GM04504 (cell line): ENCODE measurements at regions not wholly inside any gene's neighbourhood (a gene's known extent, or its start where the extent isn't known, plus 50 kb on each side); places are given as distances from the start of the nearest gene placed in this dataset.
"Not testable (repeated sequence)": the region's sequence is repeated elsewhere in the genome, so short reads cannot be mapped to it uniquely, and the experiment has no call there.

Experiments used
- DNase-seq: peaks from one replicate; pipeline ENCODE4 v3.0.0-alpha.2; 2012; ENCODE audit warnings: low read depth

GRCh38 chr4:184280591-184281071 is 63.0 kb upstream of the ENPP6 start:
- no peak for DNase-seq

DNA sequence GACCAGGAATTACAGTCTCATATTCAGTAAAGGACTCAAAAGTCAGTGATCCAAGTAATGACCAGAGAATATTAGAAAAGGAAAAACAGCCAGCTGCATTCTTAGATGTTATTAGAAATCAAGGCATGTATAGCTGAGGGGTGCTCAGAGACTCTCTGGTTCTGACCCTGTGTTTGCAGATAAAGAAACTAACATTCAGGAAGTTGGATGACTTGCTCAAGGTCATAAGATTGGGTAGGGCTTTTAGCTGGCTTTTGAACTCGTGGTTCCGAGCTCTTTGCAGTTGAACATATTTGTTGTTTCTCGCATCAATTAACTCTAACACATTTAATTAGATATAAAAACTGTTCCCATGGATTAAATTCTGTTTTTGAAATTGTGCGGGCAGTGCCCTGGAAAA is 62.5 kb upstream of the ENPP6 start:
- DNase-seq = no peak

GRCh38 chr4:184279496-184280061 is 61.9 kb upstream of the ENPP6 start:
- DNase-seq = no peak

DNA sequence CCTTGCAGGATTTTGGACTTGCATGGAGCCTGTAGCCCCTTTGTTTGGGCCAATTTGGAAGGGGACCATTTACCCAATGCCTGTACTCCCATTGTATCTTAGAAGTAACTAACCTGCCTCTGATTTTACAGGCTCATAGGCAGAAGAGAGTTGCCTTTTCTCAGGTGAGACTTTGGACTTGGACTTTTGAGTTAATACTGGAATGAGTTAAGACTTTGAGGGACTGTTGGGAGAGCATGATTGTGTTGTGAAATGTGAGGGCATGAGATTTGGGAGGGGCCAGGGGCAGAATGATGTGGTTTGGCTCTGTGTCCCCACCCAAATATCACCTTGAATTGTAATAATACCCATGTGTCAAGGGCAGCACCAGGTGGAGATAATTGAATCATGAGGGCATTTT is 60.1 kb upstream of the ENPP6 start:
- DNase-seq = not testable (repeated sequence)

GRCh38 chr4:184277010-184277409 is 59.3 kb upstream of the ENPP6 start:
- DNase-seq = not testable (repeated sequence)

DNA sequence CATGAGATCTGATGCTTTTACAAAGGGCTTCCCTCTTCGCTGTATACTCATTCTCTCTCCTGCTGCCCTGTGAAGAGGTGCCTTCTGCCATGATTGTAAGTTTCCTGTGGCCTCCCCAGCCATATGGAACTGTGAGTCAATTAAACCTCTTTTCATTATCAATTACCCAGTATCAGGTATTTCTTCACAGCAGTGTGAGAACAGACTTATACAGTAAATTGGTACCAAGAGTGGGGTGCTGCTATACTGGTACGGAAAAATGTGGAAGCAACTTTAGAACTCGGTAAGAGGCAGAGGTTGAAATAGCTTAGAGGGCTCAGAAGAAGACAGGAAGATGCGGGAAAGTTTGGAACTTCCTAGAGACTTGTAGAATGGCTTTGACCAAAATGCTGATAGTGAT is 58.7 kb upstream of the ENPP6 start:
- not testable (repeated sequence) for DNase-seq

DNA sequence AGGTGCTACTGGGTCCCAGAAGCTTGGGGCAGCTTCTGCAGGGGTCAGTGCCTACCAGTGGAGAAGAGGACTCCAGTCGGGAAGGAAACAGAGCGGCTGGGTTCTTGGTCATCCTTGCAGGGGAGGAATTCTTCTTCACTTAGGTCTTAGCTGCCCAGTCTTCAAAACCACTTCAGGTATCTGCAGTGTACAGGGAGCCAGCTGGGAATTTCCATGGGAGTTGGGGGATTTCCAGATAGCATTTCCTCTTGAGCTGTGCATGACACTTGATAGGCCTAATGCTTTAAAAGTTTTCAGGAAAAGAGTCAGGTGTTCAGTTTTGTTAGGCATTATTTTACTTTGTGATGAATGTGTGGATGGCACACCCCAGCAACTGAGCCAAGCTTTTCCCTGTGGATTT is 58.1 kb upstream of the ENPP6 start:
- no peak for DNase-seq

DNA sequence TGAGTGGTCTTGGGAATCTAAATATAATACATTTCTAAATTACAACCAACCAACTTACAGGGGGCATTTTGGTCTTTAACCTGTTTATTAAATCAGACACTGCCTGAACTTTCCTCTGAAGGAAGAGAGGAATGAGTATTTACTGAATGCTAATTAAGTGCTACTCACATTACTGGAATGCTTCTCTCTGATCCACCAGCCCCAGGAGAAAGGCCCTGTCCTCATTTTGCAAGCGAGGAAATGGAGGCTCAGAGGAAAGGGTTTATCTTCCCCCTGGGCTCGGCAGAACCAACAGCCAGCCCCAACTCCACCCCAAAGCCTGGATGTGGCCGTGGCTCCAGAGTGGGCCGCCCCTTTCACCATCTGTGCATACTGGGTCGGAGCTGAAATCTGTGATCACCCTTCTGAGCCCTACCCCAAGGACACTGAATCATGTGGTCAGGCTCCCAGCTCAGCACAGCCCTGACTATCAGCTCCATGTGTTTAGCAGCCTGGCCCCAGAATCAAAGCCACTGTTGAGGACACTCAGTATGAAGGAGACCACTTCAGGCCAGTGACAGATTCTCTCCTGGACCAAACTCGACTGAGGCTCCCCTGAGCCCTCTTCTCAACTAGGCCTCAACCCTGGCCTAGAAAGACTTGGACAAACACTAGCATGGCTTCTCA is 56.7 kb upstream of the ENPP6 start:
- no peak for DNase-seq

DNA sequence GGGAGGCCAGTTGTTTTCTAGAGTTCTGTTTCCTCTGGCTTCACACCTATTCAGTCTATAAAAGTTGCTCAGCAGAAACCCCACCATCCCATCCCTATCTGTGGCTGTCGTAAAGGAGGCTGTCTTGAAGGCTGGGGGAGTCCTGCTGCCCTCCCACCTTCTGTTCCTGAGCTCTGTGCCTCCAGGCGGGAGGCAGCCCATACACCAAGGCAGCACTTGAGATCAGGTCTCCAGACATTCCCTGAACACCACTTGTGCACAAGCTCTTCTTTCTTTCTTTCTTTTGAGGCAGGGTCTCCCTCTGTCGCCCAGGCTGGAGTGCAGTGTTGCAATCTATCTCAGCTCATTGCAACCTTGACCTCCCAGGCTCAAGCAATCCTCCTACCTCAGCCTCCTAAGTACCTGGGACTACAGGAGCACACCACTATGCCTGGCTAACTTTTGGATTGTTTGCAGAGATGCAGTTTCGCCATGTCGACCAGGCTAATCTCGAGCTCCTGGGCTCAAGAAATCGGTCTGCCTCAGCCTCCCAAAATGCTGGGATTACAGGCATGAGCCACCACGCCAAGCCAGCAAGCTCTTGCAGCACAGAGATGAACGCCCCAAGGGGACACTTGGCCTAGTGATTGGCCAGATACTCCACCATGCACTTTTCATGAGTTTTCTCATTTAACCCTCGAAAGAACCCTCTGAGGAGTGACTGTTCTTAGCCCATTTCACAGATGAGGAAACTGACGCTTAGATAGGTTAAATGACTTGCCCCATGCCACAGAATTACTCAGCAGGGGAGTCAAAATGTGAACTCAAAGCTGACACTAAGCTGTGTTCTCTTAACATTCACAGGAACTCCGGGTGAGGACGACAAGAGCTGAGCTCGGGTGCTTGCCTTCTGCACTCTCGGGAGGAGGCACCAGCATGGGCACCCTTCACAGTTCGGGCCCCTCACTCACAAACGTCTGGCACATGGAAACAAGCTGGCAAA is 55.8 kb upstream of the ENPP6 start:
- no peak for DNase-seq

DNA sequence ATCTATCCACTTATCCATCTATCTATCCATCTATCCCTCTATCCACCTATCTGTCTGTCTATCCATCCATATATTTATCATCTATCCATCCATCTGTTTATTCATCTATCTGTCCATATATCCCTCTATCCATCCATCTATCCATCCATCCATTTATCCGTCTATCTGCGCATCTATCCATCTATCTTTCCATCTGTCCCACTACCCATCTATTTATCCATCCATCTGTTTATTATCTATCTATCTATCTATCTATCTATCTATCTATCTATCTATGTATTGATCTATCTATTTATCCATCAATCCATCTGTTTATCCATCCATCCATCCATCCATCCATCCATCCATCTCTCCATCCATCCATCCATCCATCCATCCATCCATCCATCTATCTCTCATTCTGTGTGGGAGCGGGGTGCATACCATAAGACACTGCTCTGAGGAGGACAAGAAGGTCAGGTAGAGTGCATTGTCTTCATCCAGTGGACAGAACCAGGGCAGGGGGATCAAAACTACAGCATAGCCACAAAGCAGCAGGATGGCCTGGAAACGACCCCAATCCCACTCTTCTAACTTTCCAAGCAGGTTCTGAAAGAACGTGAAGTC is 53.2 kb upstream of the ENPP6 start:
- no peak for DNase-seq

DNA sequence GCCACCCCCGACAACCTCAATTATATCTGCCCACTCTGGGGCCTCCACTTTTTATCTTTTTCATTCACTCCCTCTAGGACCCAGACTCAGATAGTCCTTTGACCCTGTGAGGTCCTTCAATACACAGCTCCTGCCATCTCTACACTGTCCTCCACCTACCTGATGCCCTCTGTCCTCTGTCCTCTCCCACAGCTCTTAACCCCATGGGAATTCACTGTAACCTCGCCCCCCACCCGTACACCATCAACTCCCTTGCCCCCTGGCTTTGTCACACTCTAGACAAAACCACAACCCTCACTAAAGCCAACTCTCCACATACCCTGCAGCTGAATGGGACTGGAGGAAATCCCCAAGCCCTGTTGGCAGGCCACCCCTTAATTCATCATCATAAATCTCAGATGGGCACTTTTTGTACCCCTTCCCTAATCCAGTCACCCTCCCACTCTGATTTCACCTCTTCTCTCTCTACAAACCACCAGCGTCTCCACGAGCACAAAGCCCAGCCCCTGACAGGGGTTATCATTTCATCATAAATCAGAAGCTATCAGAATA is 52.3 kb upstream of the ENPP6 start:
- no peak for DNase-seq

GRCh38 chr4:184268584-184269160 is 51.0 kb upstream of the ENPP6 start:
- DNase-seq = no peak

DNA sequence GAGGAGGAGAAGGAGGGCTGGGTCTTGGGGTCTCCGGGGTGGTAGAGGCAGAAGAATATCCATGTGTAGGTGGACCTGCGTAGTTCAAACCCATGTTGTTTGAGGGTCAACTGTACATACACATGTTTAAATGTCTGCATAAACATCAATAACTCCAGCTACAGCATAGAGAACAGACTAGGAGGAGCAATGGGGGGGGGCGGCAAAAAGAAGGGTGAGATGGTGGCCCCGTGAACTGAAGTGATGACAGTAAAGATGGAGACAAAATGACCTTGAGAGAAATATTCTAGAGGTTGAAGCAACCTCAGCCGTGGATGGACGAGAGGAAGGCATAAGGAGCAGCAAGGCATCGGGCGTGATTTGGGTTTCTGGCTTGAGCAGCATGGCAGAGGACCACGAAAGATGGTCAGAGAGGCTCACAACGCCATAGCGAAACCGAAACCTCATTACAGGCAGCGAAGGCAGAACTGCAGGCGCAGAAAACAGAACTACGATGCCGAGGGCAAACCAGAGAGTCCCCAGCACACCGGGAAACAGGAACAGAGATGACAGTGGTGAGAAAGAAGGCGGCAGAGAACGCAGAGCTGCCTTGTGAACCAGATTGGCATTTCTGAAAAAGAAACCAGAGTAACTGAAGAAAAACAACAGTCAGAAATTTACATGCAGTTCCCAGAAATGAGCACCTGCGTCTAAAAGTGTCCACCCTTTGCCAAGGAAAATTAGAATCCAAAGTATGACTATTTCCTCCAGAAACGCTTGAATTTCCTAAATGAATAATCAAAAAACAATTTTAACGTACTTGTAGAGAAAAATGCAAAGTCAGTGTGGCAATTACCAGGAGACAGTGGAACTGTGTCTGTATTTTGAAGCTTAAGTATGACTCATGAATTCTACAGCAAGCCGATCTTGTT is 50.3 kb upstream of the ENPP6 start:
- peak; percentile 66 for DNase-seq
